ENCODE measurements at regions not wholly inside any gene's neighbourhood (a gene's known extent, or its start where the extent isn't known, plus 50 kb on each side); places are given as distances from the start of the nearest gene placed in this dataset.

DNA sequence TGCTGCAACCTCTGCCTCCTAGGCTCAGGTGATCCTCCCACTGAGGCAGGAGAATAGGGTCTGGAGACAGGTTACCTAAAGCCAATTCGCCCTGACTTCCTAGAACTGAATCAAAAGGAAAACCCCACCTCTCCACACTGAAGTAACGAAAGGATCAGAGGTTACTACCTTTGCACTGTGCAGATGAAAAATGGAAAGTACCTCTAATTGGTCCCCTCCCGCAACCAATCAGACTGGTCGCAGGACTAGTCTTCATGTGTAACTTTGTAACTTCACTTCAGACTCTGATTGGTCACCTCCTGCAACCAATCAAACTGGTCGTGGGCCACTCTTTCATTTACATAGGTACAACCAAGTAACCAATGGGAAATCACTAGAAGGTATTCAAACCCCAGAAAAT is 61.1 kb downstream of the ATXN3L start:
- in situ Hi-C loops (cut with MboI; ENCODE audit: low pct_unique_long_range_greater_than_20kb, low sequenced_read_pairs, unreplicated experiment): loop anchor here (10.0 to 25.0 kb wide), 4 partner anchors 164 to 454 kb away; no protein-coding TSS in a partner anchor
- no peak for DNase-seq (ENCODE audit: low spot score)
- no peak for TF ChIP-seq CTCF (IDR thresholded peaks at IDR 0.05; ENCODE audit: extremely low read depth, insufficient read depth, missing control alignments)

GRCh38 chrX:13258052-13258444 is 61.8 kb downstream of the ATXN3L start:
- in situ Hi-C loops (cut with MboI; ENCODE audit: low pct_unique_long_range_greater_than_20kb, low sequenced_read_pairs, unreplicated experiment): loop anchor here (10.0 to 25.0 kb wide), 4 partner anchors 163 to 454 kb away; no protein-coding TSS in a partner anchor
- peak; percentile 23 for TF ChIP-seq CTCF (IDR thresholded peaks at IDR 0.05; ENCODE audit: extremely low read depth, insufficient read depth, missing control alignments)
- DNase-seq (ENCODE audit: low spot score): no peak

DNA sequence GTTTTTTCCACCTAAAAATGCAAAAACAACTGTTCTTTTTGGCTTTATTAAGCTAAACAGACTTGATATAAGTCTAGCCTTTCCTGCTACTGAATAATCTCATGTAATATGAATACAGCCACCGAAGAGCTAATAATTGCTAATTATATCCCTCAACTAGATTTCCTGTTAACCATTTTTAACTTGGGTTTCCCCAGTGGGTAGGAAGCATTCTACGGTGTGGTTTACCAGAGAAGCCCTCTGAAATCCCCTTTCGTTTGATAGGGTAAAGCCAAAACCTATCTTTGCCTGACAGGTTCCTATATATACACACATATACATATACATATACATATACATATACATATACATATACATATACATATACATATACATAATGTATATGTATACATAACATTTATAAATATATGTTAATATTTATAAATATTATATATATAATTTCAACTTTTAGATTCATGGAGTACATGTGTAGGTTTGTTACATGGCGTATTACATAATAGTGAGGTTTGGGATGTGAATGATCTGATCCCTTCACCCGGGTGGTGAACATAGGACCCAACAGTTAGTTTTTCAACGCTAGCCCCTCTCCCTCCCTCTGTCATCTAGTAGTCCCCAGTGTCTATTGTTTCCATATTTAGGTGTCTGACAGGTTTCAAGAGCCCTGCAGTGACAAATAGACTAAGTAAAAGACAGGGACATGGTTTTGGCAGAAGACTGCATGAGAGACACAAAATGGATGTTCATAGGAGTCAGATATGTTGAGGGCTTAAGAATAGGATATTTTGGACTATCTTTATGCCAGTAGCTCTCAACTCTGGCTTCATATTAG is 62.4 kb downstream of the ATXN3L start:
- DNase-seq (ENCODE audit: low spot score): no peak
- in situ Hi-C loops (cut with MboI; ENCODE audit: low pct_unique_long_range_greater_than_20kb, low sequenced_read_pairs, unreplicated experiment): loop anchor here (10.0 to 25.0 kb wide), 4 partner anchors 163 to 455 kb away; no protein-coding TSS in a partner anchor
- no peak for TF ChIP-seq CTCF (IDR thresholded peaks at IDR 0.05; ENCODE audit: extremely low read depth, insufficient read depth, missing control alignments)

DNA sequence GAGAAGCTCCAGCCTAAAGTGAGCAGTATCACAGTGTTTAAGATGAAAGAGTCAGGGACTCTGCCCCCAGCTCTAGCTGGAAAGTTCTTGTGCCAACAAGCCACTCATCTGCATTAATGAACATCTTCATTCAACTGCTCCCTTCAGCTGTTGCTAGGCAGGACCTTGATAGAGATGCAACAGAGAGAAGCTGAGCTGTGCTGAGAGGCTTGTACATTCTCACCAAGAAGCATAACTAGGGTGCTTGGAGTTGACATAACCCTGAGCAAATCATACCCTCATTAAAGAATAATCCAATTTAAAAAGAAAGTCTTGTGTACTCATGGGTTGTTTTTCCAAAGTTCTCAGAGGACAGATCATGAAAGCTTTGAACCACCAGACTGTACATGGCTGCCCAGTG is 63.2 kb downstream of the ATXN3L start:
- in situ Hi-C loops (cut with MboI; ENCODE audit: low pct_unique_long_range_greater_than_20kb, low sequenced_read_pairs, unreplicated experiment): loop anchor here (10.0 to 25.0 kb wide), 4 partner anchors 162 to 456 kb away; no protein-coding TSS in a partner anchor
- no peak for DNase-seq (ENCODE audit: low spot score)
- no peak for TF ChIP-seq CTCF (IDR thresholded peaks at IDR 0.05; ENCODE audit: extremely low read depth, insufficient read depth, missing control alignments)

DNA sequence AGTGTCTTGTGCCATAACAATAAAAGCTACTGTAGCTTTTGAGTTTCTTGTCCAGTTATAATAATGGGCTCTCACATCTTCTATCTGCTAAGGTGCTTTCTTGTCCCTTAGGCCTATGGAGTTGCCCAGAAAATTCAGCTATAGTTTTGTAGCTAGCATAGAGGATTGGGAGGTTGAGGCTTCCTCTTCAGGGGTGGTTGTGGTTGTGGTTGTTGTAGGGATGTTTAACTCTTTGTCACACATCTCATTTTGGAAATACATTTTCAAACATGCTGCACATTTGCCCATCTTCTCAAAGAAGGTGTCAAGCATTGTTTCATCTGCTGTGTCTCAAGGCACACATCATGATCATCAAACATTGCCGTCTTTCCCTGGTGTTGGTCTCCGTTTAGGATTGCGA is 65.0 kb downstream of the ATXN3L start:
- in situ Hi-C loops (cut with MboI; ENCODE audit: low pct_unique_long_range_greater_than_20kb, low sequenced_read_pairs, unreplicated experiment): loop anchor here (10.0 to 25.0 kb wide), 4 partner anchors 160 to 457 kb away; no protein-coding TSS in a partner anchor
- TF ChIP-seq CTCF (IDR thresholded peaks at IDR 0.05; ENCODE audit: extremely low read depth, insufficient read depth, missing control alignments): no peak
- DNase-seq (ENCODE audit: low spot score): no peak

GRCh38 chrX:13254076-13254785 is 65.6 kb downstream of the ATXN3L start:
- in situ Hi-C loops (cut with MboI; ENCODE audit: low pct_unique_long_range_greater_than_20kb, low sequenced_read_pairs, unreplicated experiment): loop anchor here (10.0 to 25.0 kb wide), 4 partner anchors 159 to 458 kb away; no protein-coding TSS in a partner anchor
- DNase-seq (ENCODE audit: low spot score): peak; percentile 21
- TF ChIP-seq CTCF (IDR thresholded peaks at IDR 0.05; ENCODE audit: extremely low read depth, insufficient read depth, missing control alignments): peak; percentile 62
